Nephron progenitor cell (in vitro differentiated cells): ENCODE measurements at regions not wholly inside any gene's neighbourhood (a gene's known extent, or its start where the extent isn't known, plus 50 kb on each side); places are given as distances from the start of the nearest gene placed in this dataset.

ENCODE experiments used
- DNase-seq: peaks from one replicate; pipeline ENCODE4 v3.0.0; 2021
- H3K27ac Mint-ChIP-seq: 2 replicates; pipeline ENCODE4 v1.8.0; 2021; ENCODE audit warnings: mild to moderate bottlenecking, moderate library complexity, mixed read lengths
- H3K27me3 Mint-ChIP-seq: 2 replicates; pipeline ENCODE4 v1.8.0; 2021; ENCODE audit warnings: mild to moderate bottlenecking, low read depth, mixed read lengths; ENCODE audit not compliant: poor library complexity
- H3K36me3 Mint-ChIP-seq: 2 replicates; pipeline ENCODE4 v1.8.0; 2021; ENCODE audit warnings: low read depth, mixed read lengths
- H3K4me1 Mint-ChIP-seq: 2 replicates; pipeline ENCODE4 v1.8.0; 2021; ENCODE audit warnings: mixed read lengths
- H3K4me3 Mint-ChIP-seq: 2 replicates; pipeline ENCODE4 v1.8.0; 2021; ENCODE audit warnings: mild to moderate bottlenecking, moderate library complexity, mixed read lengths
- H3K9me3 Mint-ChIP-seq: 2 replicates; pipeline ENCODE4 v1.8.0; 2021; ENCODE audit warnings: mild to moderate bottlenecking, moderate library complexity, mixed read lengths
- CTCF ChIP-seq: fragments of 200-600 bp; sonication (generic); IDR thresholded peaks from 2 replicates; pipeline ENCODE4 v1.5.0; 2021; ENCODE audit warnings: antibody characterized with exemption

DNA sequence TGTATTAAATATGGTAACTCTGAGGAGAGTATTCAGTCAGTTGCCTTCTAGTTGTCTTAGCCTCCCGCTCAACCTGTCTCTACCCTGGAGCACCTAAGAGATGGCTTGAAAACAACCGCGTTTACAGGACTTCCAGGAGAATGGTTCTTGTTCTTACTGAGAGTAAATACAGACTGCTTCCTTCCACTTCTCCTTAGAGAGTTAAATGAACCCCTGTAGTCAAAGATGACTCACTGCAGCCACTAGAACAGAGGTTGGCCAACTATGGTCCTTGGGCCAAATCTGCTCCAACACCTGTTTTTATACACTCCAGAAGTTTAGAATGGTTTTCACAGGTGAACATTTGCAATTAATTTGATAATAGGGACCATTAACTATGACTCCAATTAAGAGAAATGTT, 60.1 kb upstream of the ASB17 start:
- TF ChIP-seq CTCF, result no peak
- Mint-ChIP-seq H3K4me3 (no peak overlapping the region), H3K9me3 (no peaks in the 10 kb centered on the region)

DNA sequence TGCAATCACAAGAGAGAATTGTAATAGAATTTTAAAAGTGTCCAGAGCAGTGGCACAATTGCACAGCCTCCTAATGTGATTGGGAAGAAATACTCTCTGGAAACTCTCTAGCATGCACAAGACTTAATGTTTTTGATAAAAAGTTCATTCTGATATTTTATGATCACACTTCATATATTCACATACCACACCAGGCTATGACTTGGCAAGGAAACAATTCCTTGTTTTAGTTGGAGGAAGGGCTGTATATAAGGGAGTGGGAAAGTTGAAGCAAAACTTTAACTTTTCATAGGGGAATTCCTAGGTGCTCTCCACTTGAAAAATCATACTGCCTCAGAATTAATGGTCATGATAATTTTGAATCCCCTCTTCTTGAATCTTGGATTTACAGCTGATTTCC, 61.5 kb upstream of the ASB17 start:
- DNase-seq, result no peak
- no peaks in the 10 kb centered on the region for H3K27me3 Mint-ChIP-seq
- H3K9me3 Mint-ChIP-seq, result peaks cover 5% of the 10 kb centered on the region
- no peak overlapping the region for H3K27ac Mint-ChIP-seq
- H3K4me1 Mint-ChIP-seq, result no peaks in the 10 kb centered on the region
- H3K4me3 Mint-ChIP-seq, result no peak overlapping the region
- no peak for TF ChIP-seq CTCF
- H3K36me3 Mint-ChIP-seq, result no peaks in the 10 kb centered on the region

More for the DNA sequence above, 60.1 kb upstream of the ASB17 start:
- H3K27me3 Mint-ChIP-seq, result no peaks in the 10 kb centered on the region
- H3K27ac Mint-ChIP-seq, result no peak overlapping the region
- no peaks in the 10 kb centered on the region for H3K4me1 Mint-ChIP-seq
- no peaks in the 10 kb centered on the region for H3K36me3 Mint-ChIP-seq
- DNase-seq, result no peak

- Mint-ChIP-seq H3K27ac (no peak overlapping the region), H3K36me3 (peaks cover 4% of the 10 kb centered on the region)
- TF ChIP-seq CTCF, result no peak
Measured at GRCh38 chr1:75996196-75996595, 64.0 kb upstream of the ASB17 start.

GRCh38 chr1:75999034-75999433, 66.8 kb upstream of the ASB17 start:
- H3K36me3 Mint-ChIP-seq, result peaks cover 4% of the 10 kb centered on the region
- no peak for TF ChIP-seq CTCF
- peaks cover 12% of the 10 kb centered on the region for H3K9me3 Mint-ChIP-seq
- DNase-seq, result no peak
- H3K4me3 Mint-ChIP-seq, result no peak overlapping the region
- no peaks in the 10 kb centered on the region for H3K4me1 Mint-ChIP-seq
- H3K27me3 Mint-ChIP-seq, result no peaks in the 10 kb centered on the region
- H3K27ac Mint-ChIP-seq, result no peak overlapping the region

More at GRCh38 chr1:75996196-75996595, 64.0 kb upstream of the ASB17 start:
- DNase-seq, result no peak
- no peaks in the 10 kb centered on the region for H3K27me3 Mint-ChIP-seq
- H3K4me3 Mint-ChIP-seq, result no peak overlapping the region
- H3K4me1 Mint-ChIP-seq, result no peaks in the 10 kb centered on the region
- H3K9me3 Mint-ChIP-seq, result peaks cover 12% of the 10 kb centered on the region

DNA sequence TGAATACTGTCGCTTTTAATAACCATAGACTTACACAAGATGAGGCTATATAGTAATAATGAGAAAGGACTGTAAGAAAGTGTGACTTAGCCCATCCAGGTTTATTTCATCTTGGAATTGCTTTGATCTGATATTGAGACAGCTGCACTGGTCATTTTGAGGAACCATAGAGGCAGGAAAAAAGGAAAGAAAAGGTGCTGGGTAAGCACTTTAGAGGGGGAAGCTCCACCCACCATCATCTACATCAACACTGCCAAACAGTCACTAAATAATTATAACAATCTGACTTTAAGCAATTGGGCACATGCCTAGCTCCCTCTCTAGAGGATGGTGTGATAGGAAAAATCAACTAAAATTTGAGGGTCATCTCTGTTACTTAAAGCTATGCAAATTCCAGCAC, 70.6 kb upstream of the ST6GALNAC3 start:
- peaks cover 4% of the 10 kb centered on the region for H3K36me3 Mint-ChIP-seq
- H3K9me3 Mint-ChIP-seq, result peaks cover 4% of the 10 kb centered on the region
- no peak overlapping the region for H3K4me3 Mint-ChIP-seq
- H3K27me3 Mint-ChIP-seq, result no peaks in the 10 kb centered on the region
- TF ChIP-seq CTCF, result no peak
- H3K27ac Mint-ChIP-seq, result no peak overlapping the region
- no peak for DNase-seq
- H3K4me1 Mint-ChIP-seq, result no peaks in the 10 kb centered on the region

DNA sequence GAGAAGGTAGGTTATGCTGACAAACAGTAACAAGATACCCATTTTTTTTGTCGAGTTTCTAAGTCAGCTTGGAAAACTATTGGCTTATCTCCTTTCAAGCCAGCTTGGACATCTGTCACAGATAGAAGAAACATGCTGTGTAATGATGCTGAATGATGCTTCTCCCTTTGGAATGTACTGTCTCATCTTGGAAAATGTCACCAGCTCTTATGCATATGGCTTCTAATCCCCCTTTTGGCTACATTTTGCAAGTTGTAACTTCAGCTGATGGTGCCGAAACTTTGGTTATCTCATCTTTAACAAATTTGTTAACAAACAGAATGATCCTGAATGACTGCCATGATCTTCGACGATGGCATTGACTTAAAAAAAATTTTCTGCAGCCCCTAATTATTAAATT, 68.8 kb upstream of the ST6GALNAC3 start:
- Mint-ChIP-seq H3K9me3 (no peaks in the 10 kb centered on the region), H3K36me3 (no peaks in the 10 kb centered on the region), H3K4me1 (no peaks in the 10 kb centered on the region), H3K4me3 (no peak overlapping the region), H3K27ac (no peak overlapping the region), H3K27me3 (no peaks in the 10 kb centered on the region)
- TF ChIP-seq CTCF, result no peak
- DNase-seq, result no peak
